Upper lobe of left lung (tissue), 6 donors: ENCODE measurements at regions not wholly inside any gene's neighbourhood (a gene's known extent, or its start where the extent isn't known, plus 50 kb on each side); places are given as distances from the start of the nearest gene placed in this dataset.

Source experiments
- ATAC-seq, 2 donors: fragments of 200-7000 bp; cut with Tn5 transposase; one replicate each; pipeline ENCODE4 v1.9.1; 2022; ENCODE audit warnings: mild to moderate bottlenecking in 2 of 2, moderate library complexity in 2 of 2; ENCODE audit not compliant: low FRiP score in 2 of 2
- DNase-seq, 2 donors: peaks; one replicate each; pipeline ENCODE4 v3.0.0-alpha.2; 2019 to 2020
- H3K27ac ChIP-seq, 4 donors: fragments of 200-600 bp; sonication (generic); one replicate each; pipeline ENCODE4 v1.5.1; 2016 to 2019
- H3K27me3 ChIP-seq, 4 donors: fragments of 200-600 bp; sonication (generic); one replicate each; pipeline ENCODE4 v1.5.1; 2017 to 2019
- H3K36me3 ChIP-seq, 4 donors: fragments of 200-600 bp; sonication (generic); one replicate each; pipeline ENCODE4 v1.5.1; 2016 to 2019
- H3K4me1 ChIP-seq, 4 donors: fragments of 200-600 bp; sonication (generic); one replicate each; pipeline ENCODE4 v1.5.1; 2018 to 2019
- H3K4me3 ChIP-seq, 4 donors: fragments of 200-600 bp; sonication (generic); one replicate each; pipeline ENCODE4 v1.5.1; 2017 to 2019; ENCODE audit warnings: mild to moderate bottlenecking in 2 of 4, moderate library complexity in 1 of 4
- H3K9me3 ChIP-seq, 4 donors: fragments of 200-600 bp; sonication (generic); one replicate each; pipeline ENCODE4 v1.5.1; 2018 to 2019
- CTCF ChIP-seq, 6 experiments: fragments of 450-650 bp in 4 of 6; fragments of 200-600 bp in 2 of 6; sonication (generic) in 2 of 6; IDR thresholded peaks; one replicate each; pipeline ENCODE4 v1.5.1; 2016 to 2019; ENCODE audit warnings: antibody characterized with exemption in 6 of 6
- EP300 ChIP-seq, 4 donors: sonication (generic); formaldehyde crosslinking; IDR thresholded peaks; one replicate each; pipeline ENCODE4 v1.5.1; 2017; ENCODE audit warnings: antibody characterized with exemption in 4 of 4, control low read depth in 2 of 4
- POLR2A ChIP-seq, 4 donors: fragments of 450-650 bp; IDR thresholded peaks; one replicate each; pipeline ENCODE4 v1.5.1; 2016 to 2017; ENCODE audit warnings: antibody characterized with exemption in 4 of 4, mild to moderate bottlenecking in 2 of 4
- POLR2AphosphoS5 ChIP-seq, 2 donors: sonication (generic); formaldehyde crosslinking; IDR thresholded peaks; one replicate each; pipeline ENCODE4 v1.5.1; 2017; ENCODE audit warnings: antibody characterized with exemption in 2 of 2
- WGBS, 2 donors: methylation state at CpG; one replicate each; pipeline ENCODE4 v1.1.5; 2017 to 2018; 5-methylcytosine and 5-hydroxymethylcytosine counted together
- donor health status: DM: no; HTN: no; CAD: no; lungs with moderate emphysema.
- donor health status: DM: no; HTN: yes; CAD: no; lungs with severe emphysema.

- Histone ChIP-seq H3K36me3 (no peaks in the 10 kb centered on the region), H3K27me3 (no peaks in the 10 kb centered on the region), H3K4me1 (no peaks in the 10 kb centered on the region), H3K27ac (no peak overlapping the region), H3K4me3 (no peak overlapping the region), H3K9me3 (no peaks in the 10 kb centered on the region)
- WGBS, 2 donors = 57 to 73% methylated on average over 2 of the region's 2 CpGs
- DNase-seq (no peak), ATAC-seq (no peak)
- TF ChIP-seq EP300 (IDR thresholded peaks at IDR 0.05) = no peak
- TF ChIP-seq CTCF (IDR thresholded peaks at IDR 0.05) = no peak
- no peak for TF ChIP-seq POLR2AphosphoS5 (IDR thresholded peaks at IDR 0.05)
- TF ChIP-seq POLR2A (IDR thresholded peaks at IDR 0.05) = no peak
Observed at GRCh38 chr3:180188512-180189309, 152.0 kb upstream of the PEX5L start.

DNA sequence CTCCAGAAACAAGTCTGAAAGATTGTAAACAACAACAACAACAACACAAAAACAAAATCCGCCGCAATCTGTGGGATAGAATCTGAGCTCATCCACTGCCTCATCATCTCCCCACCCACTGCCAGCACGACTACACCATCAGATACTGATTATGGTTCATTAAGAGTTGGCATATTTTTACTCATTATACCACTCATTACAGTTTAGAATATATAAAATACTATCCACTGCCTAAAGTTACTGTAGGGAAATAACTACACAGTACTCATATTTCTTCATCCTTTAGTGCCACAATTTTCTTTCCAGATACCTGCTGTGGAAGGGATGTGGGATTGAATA is 152.5 kb upstream of the PEX5L start:
- TF ChIP-seq POLR2AphosphoS5 (IDR thresholded peaks at IDR 0.05) (no peak), EP300 (IDR thresholded peaks at IDR 0.05) (no peak), POLR2A (IDR thresholded peaks at IDR 0.05) (no peak), CTCF (IDR thresholded peaks at IDR 0.05) (no peak)
- no peaks in the 10 kb centered on the region for H3K4me1 ChIP-seq
- H3K27ac ChIP-seq = no peak overlapping the region
- H3K4me3 ChIP-seq = no peak overlapping the region
- ATAC-seq (no peak), DNase-seq (no peak)
- H3K9me3 ChIP-seq = no peaks in the 10 kb centered on the region
- H3K27me3 ChIP-seq = no peaks in the 10 kb centered on the region
- no peaks in the 10 kb centered on the region for H3K36me3 ChIP-seq
- WGBS, 2 donors = 79 to 85% methylated on average over 3 of the region's 3 CpGs

DNA sequence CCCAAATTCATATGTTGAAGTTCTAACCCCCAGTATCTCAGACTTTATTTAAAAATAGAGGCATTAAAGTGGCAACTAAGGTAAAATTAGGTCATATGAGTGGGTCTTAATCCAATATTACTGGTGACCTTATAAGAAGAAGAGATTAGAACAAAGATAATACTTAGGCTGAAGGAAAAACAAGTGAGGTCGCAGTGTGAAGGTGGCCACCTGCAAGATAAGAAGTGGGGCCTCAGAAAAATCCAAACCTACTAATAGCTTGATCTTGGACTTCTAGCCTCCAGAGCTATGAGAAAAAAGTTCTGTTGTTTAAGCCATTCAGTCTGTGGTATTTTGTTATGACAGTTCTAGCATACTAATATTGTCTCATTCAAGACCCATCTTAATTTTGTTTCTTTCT is 159.9 kb upstream of the PEX5L start:
- DNase-seq = no peak
- no peak for TF ChIP-seq POLR2AphosphoS5 (IDR thresholded peaks at IDR 0.05)
- TF ChIP-seq EP300 (IDR thresholded peaks at IDR 0.05) = no peak
- TF ChIP-seq POLR2A (IDR thresholded peaks at IDR 0.05) = no peak
- no peak for TF ChIP-seq CTCF (IDR thresholded peaks at IDR 0.05)
- Histone ChIP-seq H3K27ac (no peak overlapping the region), H3K4me1 (no peaks in the 10 kb centered on the region), H3K4me3 (no peak overlapping the region), H3K9me3 (no peaks in the 10 kb centered on the region), H3K27me3 (no peaks in the 10 kb centered on the region), H3K36me3 (no peaks in the 10 kb centered on the region)
- WGBS, 2 donors = 79 to 86% methylated on average over 1 of the region's 1 CpG
- ATAC-seq = no peak

GRCh38 chr3:180199417-180199995 is 162.8 kb upstream of the PEX5L start:
- DNase-seq (no peak), ATAC-seq (no peak)
- TF ChIP-seq EP300 (IDR thresholded peaks at IDR 0.05) (no peak), POLR2AphosphoS5 (IDR thresholded peaks at IDR 0.05) (no peak), POLR2A (IDR thresholded peaks at IDR 0.05) (no peak), CTCF (IDR thresholded peaks at IDR 0.05) (no peak)
- H3K4me3 ChIP-seq = no peak overlapping the region
- WGBS, 2 donors = 53 to 59% methylated on average over 4 to 5 of the region's 5 CpGs
- no peaks in the 10 kb centered on the region for H3K36me3 ChIP-seq
- no peaks in the 10 kb centered on the region for H3K27me3 ChIP-seq
- no peak overlapping the region for H3K27ac ChIP-seq
- H3K4me1 ChIP-seq = no peaks in the 10 kb centered on the region
- no peaks in the 10 kb centered on the region for H3K9me3 ChIP-seq

DNA sequence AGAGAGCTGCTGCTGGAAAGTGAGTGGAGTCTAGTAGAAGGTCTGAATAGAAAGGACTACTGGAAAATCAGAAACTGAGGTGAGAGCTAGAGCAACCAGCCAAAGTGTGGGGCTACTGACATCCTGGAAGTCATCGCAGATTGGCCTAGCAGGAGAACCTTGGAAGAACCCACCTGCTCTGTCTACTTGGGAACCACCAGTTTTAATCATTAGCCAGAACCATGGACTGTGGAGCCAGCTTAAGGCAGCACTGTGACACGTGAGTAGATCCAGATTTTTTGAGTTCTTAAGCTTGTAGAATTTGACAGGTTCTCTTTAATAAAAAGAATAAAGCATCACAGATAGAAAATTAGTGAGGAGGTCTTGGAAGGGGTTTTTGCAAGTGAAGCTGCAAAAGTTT is 179.1 kb upstream of the PEX5L start:
- WGBS, 2 donors = 60 to 61% methylated on average over 2 of the region's 2 CpGs
- TF ChIP-seq EP300 (IDR thresholded peaks at IDR 0.05) = no peak
- no peak for TF ChIP-seq CTCF (IDR thresholded peaks at IDR 0.05)

More for the DNA sequence above, 179.1 kb upstream of the PEX5L start:
- Histone ChIP-seq H3K9me3 (no peaks in the 10 kb centered on the region), H3K4me1 (no peaks in the 10 kb centered on the region), H3K4me3 (no peak overlapping the region), H3K27ac (no peak overlapping the region), H3K36me3 (no peaks in the 10 kb centered on the region), H3K27me3 (no peaks in the 10 kb centered on the region)
- no peak for DNase-seq
- ATAC-seq = no peak
